Natural killer cell (primary cell): ENCODE measurements at regions not wholly inside any gene's neighbourhood (a gene's known extent, or its start where the extent isn't known, plus 50 kb on each side); places are given as distances from the start of the nearest gene placed in this dataset.
"Not testable (repeated sequence)": the region's sequence is repeated elsewhere in the genome, so short reads cannot be mapped to it uniquely, and the experiment has no call there.

Experiments
- ATAC-seq, 3 donors: fragments of 150-1000 bp in 2 of 3; fragments of 200-7000 bp in 1 of 3; cut with Tn5 transposase; 1 replicate in 1 of 3; 2 replicates in 2 of 3; pipeline ENCODE4 v1.10.0; 2021; ENCODE audit warnings: mild to moderate bottlenecking in 2 of 3, moderate library complexity in 2 of 3
- DNase-seq, 2 donors: peaks; one replicate each; pipeline versions ENCODE4 v3.0.0 to v3.0.0-alpha.2; 2013 to 2021; ENCODE audit warnings: mixed read lengths in 1 of 2
- H3K27ac ChIP-seq: one replicate; pipeline ENCODE4 v1.5.1; 2013; ENCODE audit warnings: mild to moderate bottlenecking, low read length
- H3K27me3 ChIP-seq: one replicate; pipeline ENCODE4 v1.6.1; 2013; ENCODE audit warnings: low read length; ENCODE audit not compliant: control insufficient read depth, insufficient read depth
- H3K36me3 ChIP-seq: one replicate; pipeline ENCODE4 v1.6.1; 2013; ENCODE audit warnings: low read length; ENCODE audit not compliant: control insufficient read depth, insufficient read depth
- H3K4me1 ChIP-seq: one replicate; pipeline ENCODE4 v1.6.1; 2013; ENCODE audit warnings: low read length; ENCODE audit not compliant: control insufficient read depth, insufficient read depth
- H3K4me3 ChIP-seq: one replicate; pipeline ENCODE4 v1.5.1; 2013; ENCODE audit warnings: low read length
- H3K9me3 ChIP-seq: one replicate; pipeline ENCODE4 v1.6.1; 2013; ENCODE audit warnings: low read length; ENCODE audit not compliant: control insufficient read depth, insufficient read depth
- H3K27ac Mint-ChIP-seq, 2 donors: one replicate each; pipeline ENCODE4 v1.8.0; 2022; ENCODE audit warnings: mild to moderate bottlenecking in 2 of 2, mixed read lengths in 2 of 2, moderate library complexity in 1 of 2
- H3K27me3 Mint-ChIP-seq, 2 donors: one replicate each; pipeline ENCODE4 v1.8.0; 2022; ENCODE audit warnings: low read depth in 2 of 2, mixed read lengths in 2 of 2
- H3K36me3 Mint-ChIP-seq: one replicate; pipeline ENCODE4 v1.8.0; 2022; ENCODE audit warnings: mixed read lengths
- H3K4me1 Mint-ChIP-seq, 2 donors: one replicate each; pipeline ENCODE4 v1.8.0; 2022; ENCODE audit warnings: mixed read lengths in 2 of 2
- H3K4me3 Mint-ChIP-seq: one replicate; pipeline ENCODE4 v1.8.0; 2022; ENCODE audit warnings: mild to moderate bottlenecking, moderate library complexity, mixed read lengths
- H3K9me3 Mint-ChIP-seq, 2 donors: one replicate each; pipeline ENCODE4 v1.8.0; 2022; ENCODE audit warnings: mixed read lengths in 2 of 2
- WGBS: methylation state at CpG from one replicate; pipeline ENCODE4 v1.1.7; 2013; ENCODE audit warnings: missing lambda C conversion rate; ENCODE audit not compliant: insufficient coverage; 5-methylcytosine and 5-hydroxymethylcytosine counted together
- intact Hi-C: fragments of 100-400 bp; cut with micrococcal nuclease; formaldehyde crosslinking; loops from one replicate; pipeline ENCODE4 v1.14.2; 2022
- TF ChIP-seq, protein P1 (sequence below): fragments of 200-600 bp; IDR thresholded peaks from one replicate; pipeline ENCODE4 v1.8.0; 2022; ENCODE audit warnings: antibody characterized with exemption

DNA sequence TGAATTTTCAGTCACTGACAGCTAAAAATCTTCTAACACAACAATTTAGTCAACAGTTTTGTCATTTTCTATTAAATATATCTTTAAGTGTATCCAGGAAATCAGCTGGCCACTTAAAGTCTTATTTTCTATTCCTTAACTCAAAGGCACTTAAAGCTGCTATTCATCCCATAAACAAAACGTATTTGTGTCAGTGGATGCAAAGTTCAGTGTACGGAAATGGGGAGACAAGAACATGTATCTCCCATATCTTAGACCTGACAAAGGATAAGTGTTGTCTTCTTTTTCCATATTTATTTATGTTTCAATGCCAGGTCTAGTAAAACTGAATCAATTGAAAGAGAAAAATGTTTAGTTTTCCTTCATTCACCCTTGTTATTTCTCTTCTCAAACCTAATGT, 409.8 kb upstream of the KLHL1 start:
- Mint-ChIP-seq H3K4me1 (no peaks in the 10 kb centered on the region), H3K27ac (no peak overlapping the region), H3K4me3 (no peak overlapping the region), H3K9me3 (peaks cover 3 to 8% of the 10 kb centered on the region in 2 donors), H3K27me3 (no peaks in the 10 kb centered on the region), H3K36me3 (no peaks in the 10 kb centered on the region)
- WGBS = 100% methylated on average over 1 of the region's 2 CpGs
- DNase-seq = no peak
- no peak overlapping the region for H3K27ac ChIP-seq
- no peaks in the 10 kb centered on the region for H3K27me3 ChIP-seq
- H3K9me3 ChIP-seq = no peaks in the 10 kb centered on the region
- TF ChIP-seq, protein P1, sequence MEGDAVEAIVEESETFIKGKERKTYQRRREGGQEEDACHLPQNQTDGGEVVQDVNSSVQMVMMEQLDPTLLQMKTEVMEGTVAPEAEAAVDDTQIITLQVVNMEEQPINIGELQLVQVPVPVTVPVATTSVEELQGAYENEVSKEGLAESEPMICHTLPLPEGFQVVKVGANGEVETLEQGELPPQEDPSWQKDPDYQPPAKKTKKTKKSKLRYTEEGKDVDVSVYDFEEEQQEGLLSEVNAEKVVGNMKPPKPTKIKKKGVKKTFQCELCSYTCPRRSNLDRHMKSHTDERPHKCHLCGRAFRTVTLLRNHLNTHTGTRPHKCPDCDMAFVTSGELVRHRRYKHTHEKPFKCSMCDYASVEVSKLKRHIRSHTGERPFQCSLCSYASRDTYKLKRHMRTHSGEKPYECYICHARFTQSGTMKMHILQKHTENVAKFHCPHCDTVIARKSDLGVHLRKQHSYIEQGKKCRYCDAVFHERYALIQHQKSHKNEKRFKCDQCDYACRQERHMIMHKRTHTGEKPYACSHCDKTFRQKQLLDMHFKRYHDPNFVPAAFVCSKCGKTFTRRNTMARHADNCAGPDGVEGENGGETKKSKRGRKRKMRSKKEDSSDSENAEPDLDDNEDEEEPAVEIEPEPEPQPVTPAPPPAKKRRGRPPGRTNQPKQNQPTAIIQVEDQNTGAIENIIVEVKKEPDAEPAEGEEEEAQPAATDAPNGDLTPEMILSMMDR = no peak
- no peak for ATAC-seq
- no peaks in the 10 kb centered on the region for H3K36me3 ChIP-seq
- no peaks in the 10 kb centered on the region for H3K4me1 ChIP-seq
- intact Hi-C loops = no loop called here
- H3K4me3 ChIP-seq = no peak overlapping the region

DNA sequence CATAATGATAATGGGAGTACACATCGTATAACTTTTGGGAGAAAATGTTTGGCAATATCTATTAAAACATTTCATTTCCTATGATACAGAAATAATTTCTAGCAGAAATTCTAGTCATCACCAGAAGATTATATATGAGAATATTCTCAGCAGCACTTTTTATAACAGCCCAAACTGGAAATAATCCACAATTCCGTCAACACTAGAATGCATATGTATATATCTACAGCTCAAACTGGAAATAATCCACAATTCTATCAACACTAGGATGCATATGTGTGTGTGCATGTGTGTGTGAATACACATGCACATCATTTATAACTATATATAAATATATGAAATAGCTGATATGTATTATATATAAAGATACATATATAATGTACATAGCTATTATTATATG, 408.0 kb upstream of the KLHL1 start:
- H3K9me3 Mint-ChIP-seq = peaks cover 3 to 12% of the 10 kb centered on the region in 2 donors
- ATAC-seq (no peak), DNase-seq (no peak)
- no peaks in the 10 kb centered on the region for H3K27me3 ChIP-seq
- no peaks in the 10 kb centered on the region for H3K4me1 Mint-ChIP-seq
- H3K27ac ChIP-seq = no peak overlapping the region
- H3K27me3 Mint-ChIP-seq = no peaks in the 10 kb centered on the region
- H3K4me3 ChIP-seq = no peak overlapping the region
- H3K4me1 ChIP-seq = no peaks in the 10 kb centered on the region
- no peaks in the 10 kb centered on the region for H3K36me3 Mint-ChIP-seq
- no peak overlapping the region for H3K27ac Mint-ChIP-seq
- H3K36me3 ChIP-seq = no peaks in the 10 kb centered on the region
- no CpG with 5 or more reads among the region's 2 CpGs for WGBS
- intact Hi-C loops = no loop called here
- TF ChIP-seq, protein P1 = no peak
- H3K4me3 Mint-ChIP-seq = no peak overlapping the region
- H3K9me3 ChIP-seq = no peaks in the 10 kb centered on the region

DNA sequence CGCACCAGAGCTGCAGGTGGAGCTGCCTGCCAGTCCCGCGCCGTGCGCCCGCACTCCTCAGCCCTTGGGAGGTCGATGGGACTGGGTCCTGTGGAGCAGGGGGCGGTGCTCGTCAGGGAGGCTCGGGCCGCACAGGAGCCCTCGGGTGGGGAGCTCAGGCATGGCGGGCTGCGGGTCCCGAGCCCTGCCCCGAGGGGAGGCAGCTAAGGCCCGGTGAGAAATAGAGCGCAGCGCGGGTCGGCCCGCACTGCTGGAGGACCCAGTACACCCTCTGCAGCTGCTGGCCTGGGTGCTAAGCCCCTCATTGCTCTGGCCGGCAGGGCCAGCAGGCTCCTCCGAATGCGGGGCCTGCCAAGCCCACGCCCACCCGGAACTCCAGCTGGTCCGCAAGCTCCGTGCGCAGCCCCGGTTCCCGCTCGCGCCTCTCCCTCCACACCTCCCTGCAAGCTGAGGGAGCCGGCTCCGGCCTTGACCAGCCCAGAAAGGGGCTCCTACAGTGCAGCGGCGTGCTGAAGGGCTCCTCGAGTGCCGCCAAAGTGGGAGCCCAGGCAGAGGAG, 403.7 kb upstream of the KLHL1 start:
- H3K27me3 ChIP-seq, DNase-seq, ATAC-seq, H3K36me3 ChIP-seq, H3K4me3 Mint-ChIP-seq, H3K27ac Mint-ChIP-seq, H3K27me3 Mint-ChIP-seq, H3K4me1 ChIP-seq, H3K4me1 Mint-ChIP-seq, H3K4me3 ChIP-seq, H3K27ac ChIP-seq, H3K9me3 ChIP-seq, H3K36me3 Mint-ChIP-seq, intact Hi-C loops: not testable (repeated sequence)
- 97% methylated on average over 40 of the region's 40 CpGs for WGBS
- H3K9me3 Mint-ChIP-seq = peaks cover 3 to 16% of the 10 kb centered on the region in 2 donors

DNA sequence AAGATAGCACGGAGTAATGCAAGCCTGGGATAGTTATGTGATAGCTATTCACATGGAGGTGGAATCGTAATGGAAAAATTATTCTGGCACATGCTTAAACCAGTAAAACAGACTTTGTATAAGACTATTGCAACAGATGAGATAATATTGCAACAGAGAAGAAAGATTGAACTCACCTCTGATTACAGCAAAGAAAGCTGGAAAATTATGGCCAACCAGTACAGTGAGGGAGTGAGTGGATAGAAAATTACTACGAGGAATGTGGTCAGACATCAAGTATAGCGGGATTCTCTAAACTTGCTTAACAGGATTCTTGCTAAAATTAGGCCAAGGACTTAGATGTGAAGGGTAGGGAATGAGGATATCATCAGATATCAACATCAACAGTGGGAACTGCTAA, 397.6 kb upstream of the KLHL1 start:
- Histone ChIP-seq H3K27ac (no peak overlapping the region), H3K27me3 (no peaks in the 10 kb centered on the region), H3K4me3 (no peak overlapping the region), H3K4me1 (no peaks in the 10 kb centered on the region), H3K36me3 (no peaks in the 10 kb centered on the region), H3K9me3 (no peaks in the 10 kb centered on the region)
- no peaks in the 10 kb centered on the region for H3K27me3 Mint-ChIP-seq
- H3K4me1 Mint-ChIP-seq = no peaks in the 10 kb centered on the region
- TF ChIP-seq, protein P1 = no peak
- H3K36me3 Mint-ChIP-seq = peaks cover 6% of the 10 kb centered on the region
- intact Hi-C loops = no loop called here
- ATAC-seq = no peak
- peaks cover 7 to 15% of the 10 kb centered on the region in 2 donors for H3K9me3 Mint-ChIP-seq
- no peak overlapping the region for H3K27ac Mint-ChIP-seq
- WGBS = 92% methylated on average over 4 of the region's 4 CpGs
- DNase-seq = no peak
- H3K4me3 Mint-ChIP-seq = no peak overlapping the region
